Kidney capillary endothelial cell (primary cell): ENCODE measurements at regions not wholly inside any gene's neighbourhood (a gene's known extent, or its start where the extent isn't known, plus 50 kb on each side); places are given as distances from the start of the nearest gene placed in this dataset.

ENCODE experiments used
- DNase-seq: peaks from one replicate; pipeline ENCODE4 v3.0.0-alpha.2; 2018; ENCODE audit warnings: low spot score

DNA sequence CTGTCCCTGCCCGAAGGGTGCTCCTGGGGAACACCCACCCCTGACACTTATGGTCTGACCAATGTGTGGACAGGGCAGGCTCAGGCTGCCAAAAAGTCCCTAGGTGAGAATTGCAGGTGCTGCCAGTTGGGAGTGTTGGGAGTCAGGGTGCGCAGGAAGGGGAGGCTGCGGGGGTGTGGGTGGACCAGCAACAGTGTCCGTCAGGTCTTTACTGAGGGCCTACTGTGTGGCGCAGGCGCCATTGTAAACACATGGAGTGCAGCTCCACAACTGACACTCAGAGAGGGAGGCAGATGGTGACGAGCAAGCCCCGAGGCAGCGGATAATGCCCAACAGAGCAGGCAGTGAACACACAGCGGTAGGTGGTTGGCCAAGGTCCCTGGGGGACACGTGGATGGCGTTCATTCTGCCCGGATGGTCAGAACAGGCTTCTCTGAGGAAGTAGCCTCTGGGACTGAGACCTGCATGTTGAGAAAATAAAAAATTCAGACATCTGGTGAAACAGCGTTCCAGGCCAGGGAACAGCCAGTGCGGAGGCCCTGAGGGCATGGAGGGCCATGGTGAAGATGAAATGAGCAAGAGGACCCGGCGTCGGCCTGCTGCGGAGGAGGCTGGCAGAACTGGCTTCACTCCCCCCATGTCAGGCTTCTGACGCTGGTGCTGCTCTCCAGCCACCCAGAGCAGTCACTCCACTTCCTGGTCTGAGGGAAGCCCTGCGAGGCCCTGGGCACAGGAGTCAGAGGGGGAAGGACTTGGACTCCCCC, 136.2 kb upstream of the ZBTB40 start:
- no peak for DNase-seq

DNA sequence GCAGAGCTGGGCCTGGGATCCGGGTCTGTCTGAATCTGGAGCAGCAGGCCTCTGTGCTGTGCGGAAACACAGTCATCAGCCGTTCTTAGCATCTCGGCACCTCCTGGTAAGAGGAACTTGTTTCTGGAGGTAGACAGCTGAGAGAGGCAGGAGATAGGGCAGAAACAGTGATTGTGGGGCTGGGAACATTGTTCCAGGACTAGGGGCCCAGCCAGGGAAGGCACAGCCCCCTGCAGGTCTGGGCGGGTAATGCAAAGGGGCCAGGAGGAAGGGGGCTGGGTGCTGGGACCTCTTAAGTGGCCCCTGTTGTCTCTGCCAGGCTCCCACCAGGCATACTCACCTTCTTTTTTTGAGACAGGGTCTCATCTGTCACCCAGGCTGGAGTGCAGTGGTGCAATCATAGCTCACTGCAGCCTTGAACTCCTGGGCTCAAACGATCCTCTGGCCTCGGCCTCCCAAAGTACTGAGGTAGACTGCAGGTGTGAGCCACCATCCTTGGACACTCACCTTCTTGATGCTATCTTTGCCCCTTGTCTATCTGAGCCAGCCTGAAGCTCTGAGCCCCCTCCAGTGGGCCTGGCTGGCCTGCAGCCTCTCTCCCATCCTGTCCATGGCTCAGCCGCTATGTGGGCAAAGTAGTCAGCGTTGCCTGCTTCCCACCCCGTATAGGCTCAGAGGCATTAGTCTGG, 134.3 kb upstream of the ZBTB40 start:
- DNase-seq = peak; percentile 15

DNA sequence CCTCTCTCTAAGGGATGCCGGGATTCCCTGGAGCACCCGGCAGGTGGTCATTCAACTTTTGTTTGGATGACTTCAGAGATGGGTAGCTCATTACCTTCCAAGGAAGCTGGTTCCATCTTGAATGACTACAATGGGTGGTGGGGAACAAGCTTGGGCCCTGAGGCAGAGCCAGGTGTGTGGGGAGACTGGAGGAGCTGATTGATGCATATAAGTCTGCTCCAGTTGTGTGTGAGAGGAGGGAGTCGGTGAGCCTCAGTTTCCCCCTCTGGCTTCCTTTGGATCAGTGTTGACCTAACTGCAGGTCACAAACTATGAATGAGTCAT, 133.8 kb upstream of the ZBTB40 start:
- no peak for DNase-seq

DNA sequence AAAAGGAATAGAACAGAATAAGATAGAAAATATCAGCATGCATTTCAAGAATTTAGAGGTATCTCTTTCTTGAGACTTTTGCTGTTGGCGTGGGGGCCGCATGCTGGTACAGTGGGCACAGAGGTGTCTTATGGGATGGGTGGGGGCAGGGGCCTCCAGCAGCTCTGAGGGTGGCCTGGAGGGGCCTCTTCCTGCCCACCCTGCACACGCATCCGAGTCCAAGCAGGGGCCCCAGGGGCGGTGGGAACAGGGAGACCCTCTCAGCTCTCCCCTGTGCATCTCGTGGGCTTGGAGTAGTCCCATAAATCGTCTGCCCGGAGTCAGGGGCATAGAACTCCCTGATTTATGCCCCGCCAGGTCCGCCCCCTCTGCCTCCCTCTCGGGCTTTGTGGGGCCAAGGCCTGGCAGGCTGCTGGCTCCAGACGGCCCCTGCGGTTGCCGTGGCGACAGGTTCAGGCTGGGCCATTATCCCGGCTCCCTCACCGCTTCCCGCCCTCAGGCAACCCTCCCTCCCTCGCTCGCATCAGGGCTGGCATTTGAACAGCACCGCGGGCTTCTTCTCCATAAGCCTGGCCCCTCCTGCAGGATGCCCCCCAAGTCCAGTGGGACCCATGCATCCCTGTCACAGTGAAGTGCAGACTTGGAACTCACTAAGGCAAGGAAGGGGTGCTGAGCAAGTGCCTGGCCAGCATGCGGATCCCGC, 133.2 kb upstream of the ZBTB40 start:
- no peak for DNase-seq

DNA sequence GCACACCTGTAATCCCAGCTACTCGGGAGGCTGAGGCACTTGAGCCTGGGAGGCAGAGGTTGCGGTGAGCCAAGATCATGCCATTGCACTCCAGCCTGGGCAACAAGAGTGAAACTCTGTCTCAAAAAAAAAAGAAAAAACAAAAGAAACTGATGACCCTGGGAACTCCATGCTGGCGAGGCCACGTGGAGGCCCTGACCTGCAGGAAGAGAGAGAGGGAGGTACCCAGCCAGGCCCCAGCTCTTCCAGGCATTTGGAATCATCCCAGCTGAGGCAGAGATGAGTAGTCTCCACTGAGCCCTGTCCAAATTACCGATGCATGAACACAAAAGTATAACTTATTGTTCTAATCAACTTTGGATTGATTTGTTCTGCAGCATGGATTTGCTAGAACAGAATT, 132.0 kb upstream of the ZBTB40 start:
- no peak for DNase-seq

DNA sequence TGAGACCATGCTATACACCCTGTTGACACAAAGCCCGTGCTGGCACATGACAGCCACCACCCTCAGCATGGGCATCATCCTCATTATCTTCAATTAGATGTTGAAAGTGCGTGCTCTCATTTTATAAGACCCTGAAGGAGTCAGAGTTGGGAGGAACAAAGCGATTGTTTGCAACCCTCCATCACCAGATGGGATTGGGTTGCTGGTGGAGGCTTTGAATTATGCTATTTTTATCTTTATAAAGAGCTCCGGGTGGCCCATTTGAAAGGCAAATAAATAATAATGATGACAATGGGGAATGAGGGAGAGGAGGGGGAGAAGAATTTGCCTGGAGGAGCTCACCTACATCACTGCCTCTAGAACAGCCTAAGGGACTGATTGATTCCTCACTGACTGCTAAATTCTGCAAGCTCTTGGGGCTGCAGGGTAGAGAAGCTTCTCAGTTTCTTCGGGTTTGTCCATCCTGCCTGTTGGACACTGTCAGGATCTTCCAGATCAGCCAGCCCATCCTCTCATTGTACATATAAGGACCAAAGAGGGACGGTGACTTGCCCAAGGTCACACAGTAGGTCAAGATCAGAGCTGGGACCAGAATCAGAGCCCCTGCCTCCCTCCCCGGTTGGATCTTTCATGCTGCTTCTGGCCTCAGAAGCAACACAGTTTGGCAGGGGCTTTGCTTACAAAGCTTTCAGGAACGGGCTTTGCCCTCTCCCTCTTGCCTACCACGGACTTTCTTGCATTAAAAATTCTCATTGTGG, 130.9 kb upstream of the ZBTB40 start:
- no peak for DNase-seq

DNA sequence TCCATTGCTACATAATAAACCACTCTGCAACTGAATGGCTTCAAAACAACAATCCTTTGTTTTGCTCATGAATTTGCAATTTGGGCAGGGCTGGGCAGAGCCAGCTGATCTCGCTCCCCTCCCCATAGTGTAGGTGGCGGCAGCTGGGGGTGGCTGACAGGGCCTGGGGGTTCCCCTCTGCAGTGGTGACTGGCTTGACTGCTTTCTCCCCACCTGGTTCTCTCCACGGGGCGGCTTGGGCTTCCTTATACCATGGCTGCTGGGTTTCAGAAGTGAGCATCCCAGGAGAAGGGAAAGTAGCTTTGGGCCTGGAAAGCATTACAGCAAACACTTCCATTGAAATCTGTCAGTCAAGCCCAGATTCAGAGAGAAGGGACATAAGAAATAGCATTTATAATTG, 129.7 kb upstream of the ZBTB40 start:
- no peak for DNase-seq

DNA sequence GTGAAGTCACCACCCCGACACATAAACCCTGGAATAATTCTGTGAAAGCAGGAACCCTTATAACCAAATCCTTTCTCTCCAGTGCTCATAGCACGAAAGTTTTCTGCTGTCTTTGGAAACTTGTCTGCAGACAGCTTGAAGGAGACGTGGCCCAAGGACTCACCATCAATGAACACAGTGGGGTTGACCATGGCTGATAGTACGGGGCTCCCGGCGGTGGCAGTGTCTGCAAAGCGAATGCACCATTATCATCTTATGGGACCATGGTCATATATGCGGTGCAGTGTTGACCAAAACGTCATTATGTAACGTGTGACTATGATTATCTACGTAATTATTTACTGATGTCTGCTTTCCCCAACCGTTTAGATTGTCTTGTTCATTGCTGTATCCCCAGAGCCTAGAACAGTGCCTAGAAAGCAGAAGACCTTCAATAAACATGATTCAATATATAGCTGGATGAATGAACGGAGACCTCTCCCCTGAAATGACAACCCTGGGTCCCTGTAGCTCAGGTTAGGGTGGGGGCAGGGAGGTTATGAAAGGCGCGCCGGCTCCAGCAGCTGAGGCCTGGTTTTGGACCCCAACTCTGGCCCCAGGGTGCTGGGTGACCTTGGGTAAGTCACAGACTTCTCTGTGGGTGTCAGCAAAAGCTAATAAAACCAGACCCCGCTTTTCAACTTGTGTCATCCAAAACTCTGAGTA, 128.4 kb upstream of the ZBTB40 start:
- DNase-seq = no peak

DNA sequence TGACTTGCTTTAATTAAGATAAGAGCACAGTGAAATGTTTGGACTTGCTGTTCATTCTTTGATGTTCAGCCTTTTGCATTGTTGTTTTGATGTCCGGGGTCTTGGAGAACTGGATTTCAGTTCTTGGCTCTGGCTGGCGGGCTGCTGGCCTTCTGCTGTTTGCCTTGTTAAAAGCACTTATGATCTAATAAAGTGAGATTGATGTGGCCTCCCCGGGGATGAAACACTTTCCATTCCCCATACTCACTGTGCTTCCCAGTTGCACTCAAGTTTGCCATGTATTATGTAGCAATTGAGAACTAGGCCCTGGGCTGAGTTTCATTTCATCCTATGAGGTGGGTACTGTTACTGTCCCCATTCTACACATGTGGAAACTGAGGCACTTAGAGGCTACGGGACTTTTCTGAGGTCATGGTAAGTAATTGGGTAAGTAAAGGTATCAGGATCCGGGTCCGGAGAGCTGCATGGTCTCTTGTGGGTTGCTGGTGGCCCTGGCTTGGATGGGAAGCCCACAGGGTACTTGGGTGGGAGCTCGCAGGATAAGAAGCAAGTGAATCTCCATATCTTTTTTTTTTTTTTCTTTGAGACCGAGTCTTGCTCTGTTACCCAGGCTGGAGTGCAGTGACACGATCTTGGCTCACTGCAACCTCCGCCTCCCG, 127.7 kb upstream of the ZBTB40 start:
- no peak for DNase-seq

DNA sequence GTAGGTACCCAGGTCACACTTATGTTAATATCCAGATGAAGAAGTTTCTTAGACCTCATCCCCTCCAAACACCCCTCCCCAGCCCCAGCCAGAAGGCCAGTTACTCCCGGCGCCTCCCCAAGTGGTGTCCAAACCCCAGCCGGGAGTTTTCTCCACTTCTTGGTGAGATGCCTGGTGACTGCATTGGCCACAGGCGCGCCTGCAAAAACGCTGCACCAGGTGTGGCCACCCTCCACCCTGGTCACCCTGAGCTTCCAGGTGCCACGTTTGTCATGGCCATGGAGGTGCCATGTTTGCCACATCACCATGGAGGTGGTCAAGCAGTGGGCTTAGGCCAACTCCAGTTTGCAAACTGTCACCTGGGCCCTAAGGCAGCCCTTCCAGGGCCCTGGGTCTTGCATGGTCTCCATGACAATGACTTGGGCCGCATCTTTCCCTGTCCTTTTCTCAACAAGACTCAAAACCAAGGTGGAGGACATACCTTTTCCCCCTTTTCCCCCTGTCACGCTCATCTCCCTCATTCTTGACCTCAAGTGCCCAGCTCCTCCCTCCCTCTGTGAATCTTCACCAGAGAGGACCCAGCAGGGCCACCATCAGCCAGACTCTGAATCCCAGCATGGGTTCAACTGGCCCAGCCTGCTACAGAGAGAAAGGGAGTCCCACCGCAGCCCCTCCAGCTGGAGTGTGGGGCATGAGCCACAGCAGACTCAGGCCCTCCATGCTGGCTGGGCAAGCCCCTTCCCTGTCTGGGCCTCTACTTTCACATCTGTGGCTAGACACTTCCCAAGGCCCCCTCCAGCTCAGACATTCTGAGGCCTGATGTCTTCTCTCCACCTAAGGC, 125.9 kb upstream of the ZBTB40 start:
- DNase-seq = no peak

DNA sequence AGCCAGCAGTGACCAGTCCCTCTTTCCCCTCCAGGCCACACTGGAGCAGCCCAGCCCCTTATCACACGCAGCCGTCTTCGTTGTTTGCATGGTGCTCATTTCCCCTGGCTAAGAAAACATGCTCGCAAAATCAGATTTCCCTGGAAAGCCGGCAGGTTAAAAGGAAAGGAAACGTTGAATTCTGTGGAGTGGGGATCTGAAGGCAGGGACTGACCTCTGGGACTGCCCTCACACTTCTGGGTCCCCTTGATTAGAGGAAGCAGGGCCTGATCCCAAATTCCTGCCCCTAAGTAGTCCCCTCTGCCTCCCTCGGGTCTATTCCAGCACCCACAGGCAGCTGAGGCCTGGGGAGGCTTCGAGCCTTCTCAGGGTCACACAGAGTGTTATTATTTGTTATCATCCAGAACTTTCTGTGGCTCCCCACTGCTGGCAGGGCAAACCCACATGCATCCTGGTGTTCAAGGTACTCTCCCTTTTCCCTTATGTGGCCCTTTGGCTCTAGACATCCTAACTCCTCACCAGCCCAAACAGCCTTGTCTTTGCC, 125.2 kb upstream of the ZBTB40 start:
- DNase-seq = no peak

DNA sequence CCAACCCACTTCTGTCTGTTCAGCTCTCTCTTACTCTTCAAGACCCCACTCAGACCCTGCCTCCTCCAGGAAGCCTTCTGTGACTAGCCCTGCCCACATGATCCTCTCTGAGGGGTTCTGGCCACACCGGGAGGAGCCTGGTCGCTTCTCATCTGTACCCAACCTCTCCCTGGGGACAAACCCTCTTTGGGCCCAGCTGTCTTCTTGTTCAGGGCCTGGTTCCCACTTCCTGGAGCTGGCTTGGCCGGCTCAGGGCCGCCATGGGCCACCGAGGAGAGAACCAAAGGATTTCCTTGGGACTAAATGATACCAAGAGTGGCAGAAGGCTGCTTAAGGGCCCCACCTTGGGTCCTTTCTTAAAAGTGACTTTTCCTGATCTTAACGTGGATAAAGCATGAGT, 124.7 kb upstream of the ZBTB40 start:
- no peak for DNase-seq

DNA sequence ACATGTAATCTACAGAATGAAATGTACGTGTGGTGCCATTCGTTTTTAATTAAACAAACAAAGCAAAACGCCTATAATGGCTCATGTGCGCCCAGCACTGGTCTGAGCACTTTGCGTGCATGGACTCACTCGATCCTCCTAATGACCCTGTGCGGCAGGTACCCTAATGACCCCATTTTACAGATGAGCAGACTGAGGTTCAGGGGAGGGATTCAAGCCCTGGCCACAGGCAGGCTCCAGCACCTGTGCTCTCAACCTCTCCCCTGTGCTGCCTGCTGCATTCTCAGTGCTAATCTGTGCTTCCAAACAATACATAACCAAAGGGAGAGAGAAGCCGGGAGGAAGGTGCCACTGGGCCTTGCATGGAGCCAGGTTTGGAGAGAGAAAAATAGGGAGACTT, 124.2 kb upstream of the ZBTB40 start:
- no peak for DNase-seq

DNA sequence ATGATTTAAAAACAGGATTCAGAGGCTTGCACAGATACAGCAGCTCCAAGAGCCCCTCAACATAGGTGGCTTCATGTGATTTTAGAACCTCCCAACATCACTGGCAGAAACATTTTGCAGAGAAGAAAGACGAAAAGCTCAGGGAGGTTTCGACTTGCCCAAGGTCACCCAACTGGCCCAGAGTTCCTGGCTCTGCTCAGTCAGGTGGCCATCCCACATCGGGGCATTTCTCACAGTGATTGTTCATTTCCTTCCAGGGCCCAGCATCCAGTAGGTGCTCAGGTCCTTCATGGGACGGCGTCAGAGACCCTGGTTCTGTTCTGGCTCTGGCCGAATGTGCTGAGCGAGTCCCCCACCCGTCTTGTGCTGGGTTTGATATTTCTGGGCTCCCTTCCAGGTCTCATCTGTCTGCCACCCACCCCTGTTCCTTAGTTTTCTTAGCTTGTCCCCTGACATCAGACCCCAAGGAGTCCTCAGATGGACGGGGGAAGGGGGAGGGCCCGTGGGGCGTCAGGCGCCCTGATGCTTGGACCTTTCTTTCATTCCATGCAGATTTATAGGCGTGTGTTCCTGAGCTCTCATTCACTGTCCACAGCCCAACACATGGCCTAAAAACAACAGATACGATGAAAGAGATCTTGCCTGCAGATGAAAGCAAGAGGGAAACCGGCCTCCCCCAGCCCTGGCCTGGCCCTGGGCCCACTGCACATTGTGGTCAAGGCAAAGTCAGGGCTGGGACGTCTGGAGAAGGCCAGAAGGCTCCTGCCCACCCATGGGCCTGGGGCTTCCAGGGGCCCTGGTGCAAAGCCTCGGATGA, 123.1 kb upstream of the ZBTB40 start:
- DNase-seq = no peak

DNA sequence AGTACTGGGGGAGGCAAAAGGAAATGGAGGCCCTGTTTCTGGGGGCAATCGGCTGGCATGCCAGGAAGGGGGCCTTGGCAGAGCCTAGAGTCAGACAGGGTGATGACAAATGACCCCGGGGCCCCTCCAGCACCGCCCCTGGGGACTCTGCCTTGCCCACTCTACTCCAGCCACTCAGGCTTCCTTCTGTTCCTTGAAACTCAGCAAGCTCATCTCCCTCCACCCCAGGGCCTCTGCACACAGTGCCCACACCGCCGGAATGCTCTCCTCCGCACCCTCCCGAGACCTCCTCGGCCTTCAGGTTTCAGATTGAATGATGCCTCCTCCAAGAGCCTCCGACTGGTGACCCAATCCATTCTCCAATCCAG, 122.5 kb upstream of the ZBTB40 start:
- no peak for DNase-seq

DNA sequence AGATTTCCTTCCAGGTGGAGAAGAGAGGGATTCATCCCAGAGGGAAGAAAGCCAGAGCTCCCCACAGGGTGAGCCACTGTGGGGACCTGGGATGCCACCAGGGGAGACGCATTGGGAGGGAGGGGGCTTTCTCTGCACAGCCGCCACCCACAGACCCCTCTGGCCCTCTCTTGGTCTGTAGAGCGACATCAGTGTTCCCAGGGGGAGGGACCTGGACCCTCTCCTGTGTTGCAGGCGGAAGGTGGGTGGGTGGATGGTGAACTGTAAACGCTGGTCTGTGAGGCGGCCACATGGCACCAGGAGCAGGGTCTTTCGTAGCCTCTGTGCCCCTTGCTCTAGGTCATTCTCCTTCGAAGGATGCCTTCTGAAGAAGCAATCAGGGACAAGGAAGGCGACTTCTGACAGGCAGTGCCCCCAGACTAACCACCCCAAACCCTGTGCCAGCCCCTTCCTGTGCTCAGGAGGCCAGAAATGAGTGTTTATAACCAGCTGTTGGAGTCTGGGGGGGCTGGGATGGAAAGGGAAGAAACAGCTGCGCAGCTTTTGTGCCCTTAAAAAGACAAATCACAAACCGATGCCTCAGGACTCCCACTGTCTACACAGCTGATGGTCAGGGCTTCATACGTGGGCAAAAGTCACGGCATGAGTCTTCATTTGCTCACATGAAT, 121.4 kb upstream of the ZBTB40 start:
- DNase-seq = no peak

DNA sequence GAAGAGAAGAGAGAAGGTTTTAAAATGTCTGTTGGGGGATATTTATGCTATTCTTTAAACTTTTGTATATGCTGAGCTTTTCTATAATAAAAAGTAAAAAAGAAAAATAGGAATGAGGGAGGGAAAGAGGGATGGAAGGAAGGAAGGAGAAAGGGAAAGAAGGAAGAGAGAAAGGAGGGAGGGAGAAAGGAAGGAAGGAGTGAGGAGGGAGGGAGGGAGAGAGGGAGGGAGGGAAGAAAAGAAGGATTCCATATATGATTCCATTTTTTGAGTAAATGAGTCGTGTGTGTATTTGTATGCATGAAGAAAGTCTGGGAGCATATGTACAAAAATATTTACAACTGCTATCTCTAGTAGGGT, 120.9 kb upstream of the ZBTB40 start:
- no peak for DNase-seq

DNA sequence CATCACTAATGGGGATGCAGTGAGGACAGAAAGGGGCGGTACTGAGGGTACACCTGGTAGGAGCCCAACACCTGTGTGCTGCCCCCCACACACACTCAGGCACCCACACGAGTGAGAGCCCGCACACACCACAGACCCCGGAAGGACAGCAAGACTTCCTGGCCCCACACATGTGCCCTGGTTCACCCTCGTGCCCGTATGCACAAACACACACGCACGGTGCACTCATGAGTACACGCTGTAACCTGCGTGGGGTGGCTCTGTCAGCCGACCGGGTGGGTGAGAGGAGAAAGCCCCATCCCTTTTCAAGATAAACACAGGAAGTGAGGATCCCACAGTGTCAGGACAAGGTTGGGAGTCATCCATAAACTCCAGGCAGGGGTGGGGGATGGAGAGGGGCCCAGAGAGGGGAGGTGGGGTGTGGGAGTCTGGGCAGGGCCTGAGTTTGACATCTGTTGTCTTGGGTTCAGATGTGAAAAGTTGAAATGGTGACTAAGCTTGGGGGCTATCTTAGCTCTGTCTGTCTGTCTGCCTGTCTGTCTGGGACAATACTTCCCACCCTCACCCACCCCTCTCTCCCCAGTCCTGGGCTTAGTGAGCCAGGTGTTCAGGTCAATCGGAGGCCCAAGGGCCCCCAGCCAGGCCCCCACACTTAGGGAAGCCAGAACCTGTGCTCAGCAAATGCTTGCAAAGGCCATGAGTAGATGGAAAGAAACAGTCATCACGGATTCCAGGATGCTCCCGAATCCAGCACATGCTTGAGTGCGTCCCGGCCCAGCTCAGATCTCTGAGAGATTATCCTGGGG, 119.8 kb upstream of the ZBTB40 start:
- DNase-seq = no peak
